Psoas muscle (tissue), 7 donors: ENCODE measurements at regions not wholly inside any gene's neighbourhood (a gene's known extent, or its start where the extent isn't known, plus 50 kb on each side); places are given as distances from the start of the nearest gene placed in this dataset.
"Not testable (repeated sequence)": the region's sequence is repeated elsewhere in the genome, so short reads cannot be mapped to it uniquely, and the experiment has no call there.

ENCODE experiments used
- ATAC-seq, 4 donors: fragments of 200-7000 bp; cut with Tn5 transposase; one replicate each; pipeline ENCODE4 v1.9.1; 2020; ENCODE audit warnings: moderate library complexity in 3 of 4, mild to moderate bottlenecking in 2 of 4
- DNase-seq, 2 donors: peaks; one replicate each; pipeline ENCODE4 v3.0.0-alpha.2; 2020
- H3K27ac ChIP-seq: fragments of 200-600 bp; one replicate; pipeline ENCODE4 v1.8.0; 2022
- H3K27me3 ChIP-seq, 3 donors: fragments of 200-600 bp in 1 of 3; one replicate each; pipeline versions ENCODE4 v1.6.1 to v1.8.0; 2013 to 2022; ENCODE audit warnings: low read length in 2 of 3, mild to moderate bottlenecking in 2 of 3, moderate library complexity in 1 of 3; ENCODE audit not compliant: insufficient read depth in 3 of 3
- H3K36me3 ChIP-seq, 2 donors: fragments of 200-600 bp in 1 of 2; one replicate each; pipeline versions ENCODE4 v1.6.1 to v1.8.0; 2013 to 2022; ENCODE audit warnings: low read depth in 1 of 2, mild to moderate bottlenecking in 1 of 2, moderate library complexity in 1 of 2; ENCODE audit not compliant: insufficient read depth in 1 of 2
- H3K4me1 ChIP-seq: fragments of 200-600 bp; one replicate; pipeline ENCODE4 v1.8.0; 2022
- H3K4me3 ChIP-seq: fragments of 200-600 bp; one replicate; pipeline ENCODE4 v1.8.0; 2022; ENCODE audit warnings: mild to moderate bottlenecking
- H3K9me3 ChIP-seq: fragments of 200-600 bp; one replicate; pipeline ENCODE4 v1.8.0; 2022
- WGBS, 3 donors: extraction: QIAGEN DNeasy Blood & Tissue Kit; methylation state at CpG; one replicate each; pipeline versions ENCODE4 v1.1.6 to v1.1.7; 2013; 5-methylcytosine and 5-hydroxymethylcytosine counted together
- intact Hi-C, 2 donors: fragments of 100-400 bp; cut with DNase I; formaldehyde crosslinking; loops; one replicate each; pipeline versions ENCODE4 v1.11.0 to v1.14.2; 2022
- TF ChIP-seq, protein P1 (sequence below): fragments of 200-600 bp; IDR thresholded peaks from one replicate; pipeline ENCODE4 v1.8.0; 2022; ENCODE audit warnings: antibody characterized with exemption
- donor health status: healthy with polysubstance abuse.
- donor health status: DM: no; HTN: no; CAD: no; lungs with moderate emphysema.
- donor health status: Bipolar disorder and iron deficiency.
- donor health status: healthy.
- donor health status: DM: yes; HTN: yes; CAD: no.
- donor health status: DM: no; HTN: no; CAD: no.
- donor health status: DM: yes; HTN: yes; CAD: no.

GRCh38 chr12:59115526-59115925 is 195.2 kb upstream of the LRIG3 start:
- Histone ChIP-seq H3K4me3 (no peak overlapping the region), H3K9me3 (no peaks in the 10 kb centered on the region), H3K27ac (no peak overlapping the region), H3K27me3 (no peaks in the 10 kb centered on the region), H3K36me3 (no peaks in the 10 kb centered on the region), H3K4me1 (no peaks in the 10 kb centered on the region)
- intact Hi-C loops = no loop called here
- TF ChIP-seq, protein P1, sequence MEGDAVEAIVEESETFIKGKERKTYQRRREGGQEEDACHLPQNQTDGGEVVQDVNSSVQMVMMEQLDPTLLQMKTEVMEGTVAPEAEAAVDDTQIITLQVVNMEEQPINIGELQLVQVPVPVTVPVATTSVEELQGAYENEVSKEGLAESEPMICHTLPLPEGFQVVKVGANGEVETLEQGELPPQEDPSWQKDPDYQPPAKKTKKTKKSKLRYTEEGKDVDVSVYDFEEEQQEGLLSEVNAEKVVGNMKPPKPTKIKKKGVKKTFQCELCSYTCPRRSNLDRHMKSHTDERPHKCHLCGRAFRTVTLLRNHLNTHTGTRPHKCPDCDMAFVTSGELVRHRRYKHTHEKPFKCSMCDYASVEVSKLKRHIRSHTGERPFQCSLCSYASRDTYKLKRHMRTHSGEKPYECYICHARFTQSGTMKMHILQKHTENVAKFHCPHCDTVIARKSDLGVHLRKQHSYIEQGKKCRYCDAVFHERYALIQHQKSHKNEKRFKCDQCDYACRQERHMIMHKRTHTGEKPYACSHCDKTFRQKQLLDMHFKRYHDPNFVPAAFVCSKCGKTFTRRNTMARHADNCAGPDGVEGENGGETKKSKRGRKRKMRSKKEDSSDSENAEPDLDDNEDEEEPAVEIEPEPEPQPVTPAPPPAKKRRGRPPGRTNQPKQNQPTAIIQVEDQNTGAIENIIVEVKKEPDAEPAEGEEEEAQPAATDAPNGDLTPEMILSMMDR = no peak
- WGBS, 3 donors = 85 to 89% (median 87%) methylated on average over 4 of the region's 4 CpGs
- DNase-seq (no peak), ATAC-seq (no peak)

- H3K4me3 ChIP-seq = no peak overlapping the region
- intact Hi-C loops = loop anchor here in 1 of 2 donors (5.0 kb wide), 1 partner anchor 38 kb away; no protein-coding TSS in a partner anchor
- no peaks in the 10 kb centered on the region for H3K27me3 ChIP-seq
- TF ChIP-seq, protein P1 = peak; percentile 69
- H3K36me3 ChIP-seq = no peaks in the 10 kb centered on the region
- H3K27ac ChIP-seq = no peak overlapping the region
- DNase-seq (peak; percentile 50 to 67), ATAC-seq (peak in 3 of 4 donors; percentile 53 to 63 (median 54))
- no peaks in the 10 kb centered on the region for H3K9me3 ChIP-seq
- H3K4me1 ChIP-seq = no peaks in the 10 kb centered on the region
- WGBS, 3 donors = 36 to 38% (median 37%) methylated on average over 12 of the region's 12 CpGs
Observed at GRCh38 chr12:59113831-59114615, 193.7 kb upstream of the LRIG3 start.

GRCh38 chr12:59111851-59112250 is 191.5 kb upstream of the LRIG3 start:
- Histone ChIP-seq H3K9me3 (no peaks in the 10 kb centered on the region), H3K4me1 (no peaks in the 10 kb centered on the region), H3K36me3 (no peaks in the 10 kb centered on the region), H3K4me3 (no peak overlapping the region), H3K27me3 (no peaks in the 10 kb centered on the region), H3K27ac (no peak overlapping the region)
- ATAC-seq = no peak
- intact Hi-C loops = loop anchor here in 1 of 2 donors (5.0 kb wide), 1 partner anchor 40 kb away; no protein-coding TSS in a partner anchor
- TF ChIP-seq, protein P1 = no peak
- no peak for DNase-seq
- 57 to 61% (median 57%) methylated on average over 3 of the region's 3 CpGs for WGBS, 3 donors

DNA sequence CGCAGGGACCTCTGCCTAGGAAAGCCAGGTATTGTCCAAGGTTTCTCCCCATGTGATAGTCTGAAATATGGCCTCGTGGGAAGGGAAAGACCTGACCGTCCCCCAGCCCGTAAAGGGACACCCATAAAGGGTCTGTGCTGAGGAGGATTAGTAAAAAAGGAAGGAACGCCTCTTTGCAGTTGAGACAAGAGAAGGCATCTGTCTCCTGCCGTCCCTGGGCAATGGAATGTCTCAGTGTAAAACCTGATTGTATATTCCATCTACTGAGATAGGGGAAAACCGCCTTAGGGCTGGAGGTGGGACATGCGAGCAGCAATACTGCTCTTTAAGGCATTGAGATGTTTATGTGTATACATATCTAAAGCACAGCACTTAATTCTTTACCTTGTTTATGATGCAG is 188.2 kb upstream of the LRIG3 start:
- not testable (repeated sequence) for H3K9me3 ChIP-seq, H3K36me3 ChIP-seq, H3K27me3 ChIP-seq, H3K4me3 ChIP-seq, H3K27ac ChIP-seq, H3K4me1 ChIP-seq, DNase-seq, ATAC-seq
- 74 to 84% (median 80%) methylated on average over 8 of the region's 8 CpGs for WGBS, 3 donors
- intact Hi-C loops = loop anchor here in 1 of 2 donors (10.0 kb wide), 1 partner anchor 674 kb away; no protein-coding TSS in a partner anchor

DNA sequence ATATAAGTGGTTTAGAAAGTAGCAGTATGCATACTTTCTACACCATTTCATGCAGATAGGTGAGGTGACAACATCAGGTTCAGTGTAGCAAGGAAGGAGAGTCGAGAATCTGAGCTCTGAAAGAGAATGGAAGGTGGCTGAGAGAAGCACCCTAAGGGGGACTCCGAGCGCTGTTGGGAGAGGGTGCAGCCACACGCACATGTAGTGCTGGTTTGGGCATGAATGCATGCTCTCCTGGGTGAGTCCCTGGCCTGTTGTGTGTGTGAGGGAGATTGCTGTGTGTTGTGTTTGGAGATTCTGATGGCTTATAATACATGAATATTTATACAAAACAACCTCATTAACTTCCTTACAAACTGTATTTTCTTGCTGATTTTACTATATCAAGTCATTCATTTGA is 180.3 kb upstream of the LRIG3 start:
- Histone ChIP-seq H3K4me1 (no peaks in the 10 kb centered on the region), H3K4me3 (no peak overlapping the region), H3K9me3 (no peaks in the 10 kb centered on the region), H3K36me3 (no peaks in the 10 kb centered on the region), H3K27me3 (no peaks in the 10 kb centered on the region), H3K27ac (no peak overlapping the region)
- 85 to 92% (median 88%) methylated on average over 4 of the region's 4 CpGs for WGBS, 3 donors
- DNase-seq (no peak), ATAC-seq (no peak)
- intact Hi-C loops = loop anchor here in 1 of 2 donors (10.0 kb wide), 1 partner anchor 666 kb away; no protein-coding TSS in a partner anchor
- TF ChIP-seq, protein P1 = no peak
